COLO829 (cell line): ENCODE measurements at regions not wholly inside any gene's neighbourhood (a gene's known extent, or its start where the extent isn't known, plus 50 kb on each side); places are given as distances from the start of the nearest gene placed in this dataset.
"Not testable (repeated sequence)": the region's sequence is repeated elsewhere in the genome, so short reads cannot be mapped to it uniquely, and the experiment has no call there.

Source experiments
- DNase-seq: peaks from one replicate; pipeline ENCODE4 v3.0.0; 2012; ENCODE audit warnings: low spot score

- DNase-seq = no peak
These were observed 103.8 kb downstream of the SHOX start for GRCh38 chrX:734362-734761.

- no peak for DNase-seq
These were observed 103.4 kb downstream of the SHOX start for GRCh38 chrX:733961-734360.

GRCh38 chrX:729583-730409 is 99.2 kb downstream of the SHOX start:
- DNase-seq = no peak

GRCh38 chrX:729101-729500 is 98.5 kb downstream of the SHOX start:
- not testable (repeated sequence) for DNase-seq

GRCh38 chrX:728639-729038 is 98.0 kb downstream of the SHOX start:
- not testable (repeated sequence) for DNase-seq

- no peak for DNase-seq
These were observed 97.4 kb downstream of the SHOX start for GRCh38 chrX:727738-728621.

- no peak for DNase-seq
These were observed 95.4 kb downstream of the SHOX start for GRCh38 chrX:725971-726370.

- no peak for DNase-seq
These were observed 93.7 kb downstream of the SHOX start for GRCh38 chrX:724256-724655.

GRCh38 chrX:723781-724180 is 93.2 kb downstream of the SHOX start:
- DNase-seq = no peak

GRCh38 chrX:721354-721753 is 90.8 kb downstream of the SHOX start:
- DNase-seq = no peak

- DNase-seq = no peak
These were observed 90.2 kb downstream of the SHOX start for GRCh38 chrX:720825-721224.

- DNase-seq = no peak
These were observed 89.7 kb downstream of the SHOX start for GRCh38 chrX:720250-720649.

- no peak for DNase-seq
These were observed 85.5 kb downstream of the SHOX start for GRCh38 chrX:716136-716535.

- DNase-seq = no peak
These were observed 83.5 kb downstream of the SHOX start for GRCh38 chrX:714131-714530.
